Activated T-cell treated with anti-CD3 and anti-CD28 coated beads, Interleukin-2, amount 50 U/mL, for 24 hours (primary cell): ENCODE measurements at regions not wholly inside any gene's neighbourhood (a gene's known extent, or its start where the extent isn't known, plus 50 kb on each side); places are given as distances from the start of the nearest gene placed in this dataset.

Experiments used
- DNase-seq: peaks from one replicate; pipeline ENCODE4 v3.0.0-alpha.2; 2020
- H3K27ac Mint-ChIP-seq: 2 replicates; pipeline ENCODE4 v1.8.0; 2020; ENCODE audit warnings: mild to moderate bottlenecking, mixed read lengths
- H3K27me3 Mint-ChIP-seq: 2 replicates; pipeline ENCODE4 v1.8.0; 2020; ENCODE audit warnings: mixed read lengths
- H3K36me3 Mint-ChIP-seq: 2 replicates; pipeline ENCODE4 v1.8.0; 2020; ENCODE audit warnings: low read depth, mixed read lengths
- H3K4me1 Mint-ChIP-seq: 2 replicates; pipeline ENCODE4 v1.8.0; 2020; ENCODE audit warnings: low read depth, mixed read lengths
- H3K4me3 Mint-ChIP-seq: 2 replicates; pipeline ENCODE4 v1.8.0; 2020; ENCODE audit warnings: mild to moderate bottlenecking, moderate library complexity, mixed read lengths
- H3K9me3 Mint-ChIP-seq: 2 replicates; pipeline ENCODE4 v1.8.0; 2020; ENCODE audit warnings: mixed read lengths

- no peak overlapping the region for H3K27ac Mint-ChIP-seq
- H3K4me1 Mint-ChIP-seq = peaks cover 17% of the 10 kb centered on the region
- no peaks in the 10 kb centered on the region for H3K36me3 Mint-ChIP-seq
- H3K9me3 Mint-ChIP-seq = no peaks in the 10 kb centered on the region
- DNase-seq = no peak
- no peak overlapping the region for H3K4me3 Mint-ChIP-seq
- H3K27me3 Mint-ChIP-seq = peaks cover 19% of the 10 kb centered on the region
Measured at GRCh38 chr1:94334764-94335163, 83.4 kb upstream of the ABCD3 start.

GRCh38 chr1:94332952-94333351 is 85.2 kb upstream of the ABCD3 start:
- H3K9me3 Mint-ChIP-seq = no peaks in the 10 kb centered on the region
- H3K27ac Mint-ChIP-seq = no peak overlapping the region
- DNase-seq = no peak

GRCh38 chr1:94332516-94332915 is 85.7 kb upstream of the ABCD3 start:
- Mint-ChIP-seq H3K27me3 (peaks cover 33% of the 10 kb centered on the region), H3K27ac (no peak overlapping the region), H3K36me3 (no peaks in the 10 kb centered on the region), H3K9me3 (no peaks in the 10 kb centered on the region), H3K4me1 (peaks cover 17% of the 10 kb centered on the region), H3K4me3 (no peak overlapping the region)
- no peak for DNase-seq

More at GRCh38 chr1:94332952-94333351, 85.2 kb upstream of the ABCD3 start:
- peaks cover 16% of the 10 kb centered on the region for H3K4me1 Mint-ChIP-seq
- peaks cover 30% of the 10 kb centered on the region for H3K27me3 Mint-ChIP-seq
- no peaks in the 10 kb centered on the region for H3K36me3 Mint-ChIP-seq
- no peak overlapping the region for H3K4me3 Mint-ChIP-seq

GRCh38 chr1:94329986-94330385 is 88.2 kb upstream of the ABCD3 start:
- Mint-ChIP-seq H3K4me1 (peaks cover 12% of the 10 kb centered on the region), H3K27ac (no peak overlapping the region), H3K36me3 (no peaks in the 10 kb centered on the region), H3K9me3 (no peaks in the 10 kb centered on the region), H3K4me3 (no peak overlapping the region), H3K27me3 (peaks cover 53% of the 10 kb centered on the region)
- no peak for DNase-seq

GRCh38 chr1:94329276-94329675 is 88.9 kb upstream of the ABCD3 start:
- H3K36me3 Mint-ChIP-seq = no peaks in the 10 kb centered on the region
- DNase-seq = no peak
- H3K4me3 Mint-ChIP-seq = no peak overlapping the region
- no peaks in the 10 kb centered on the region for H3K9me3 Mint-ChIP-seq
- H3K27ac Mint-ChIP-seq = no peak overlapping the region
- H3K27me3 Mint-ChIP-seq = peaks cover 54% of the 10 kb centered on the region
- peaks cover 9% of the 10 kb centered on the region for H3K4me1 Mint-ChIP-seq

- Mint-ChIP-seq H3K9me3 (no peaks in the 10 kb centered on the region), H3K4me1 (peaks cover 9% of the 10 kb centered on the region), H3K27me3 (peaks cover 60% of the 10 kb centered on the region), H3K4me3 (no peak overlapping the region), H3K27ac (no peak overlapping the region), H3K36me3 (no peaks in the 10 kb centered on the region)
- DNase-seq = no peak
Measured at GRCh38 chr1:94327001-94327690, 89.8 kb upstream of the ARHGAP29 start.

- H3K27ac Mint-ChIP-seq = no peak overlapping the region
- H3K4me1 Mint-ChIP-seq = peaks cover 9% of the 10 kb centered on the region
- H3K9me3 Mint-ChIP-seq = no peaks in the 10 kb centered on the region
- H3K36me3 Mint-ChIP-seq = no peaks in the 10 kb centered on the region
- no peak overlapping the region for H3K4me3 Mint-ChIP-seq
- H3K27me3 Mint-ChIP-seq = peaks cover 57% of the 10 kb centered on the region
- DNase-seq = no peak
Measured at GRCh38 chr1:94326329-94326728, 88.9 kb upstream of the ARHGAP29 start.

- no peaks in the 10 kb centered on the region for H3K36me3 Mint-ChIP-seq
- H3K9me3 Mint-ChIP-seq = no peaks in the 10 kb centered on the region
- peaks cover 58% of the 10 kb centered on the region for H3K27me3 Mint-ChIP-seq
- peaks cover 9% of the 10 kb centered on the region for H3K4me1 Mint-ChIP-seq
- H3K27ac Mint-ChIP-seq = no peak overlapping the region
- no peak overlapping the region for H3K4me3 Mint-ChIP-seq
- no peak for DNase-seq
Measured at GRCh38 chr1:94325377-94326302, 88.3 kb upstream of the ARHGAP29 start.

- Mint-ChIP-seq H3K4me1 (peaks cover 5% of the 10 kb centered on the region), H3K27me3 (peaks cover 51% of the 10 kb centered on the region), H3K27ac (no peak overlapping the region), H3K36me3 (no peaks in the 10 kb centered on the region), H3K9me3 (no peaks in the 10 kb centered on the region), H3K4me3 (no peak overlapping the region)
- no peak for DNase-seq
Measured at GRCh38 chr1:94324178-94324544, 86.8 kb upstream of the ARHGAP29 start.

GRCh38 chr1:94323311-94324177 is 86.2 kb upstream of the ARHGAP29 start:
- DNase-seq = no peak
- Mint-ChIP-seq H3K4me1 (peaks cover 5% of the 10 kb centered on the region), H3K4me3 (no peak overlapping the region), H3K27me3 (peaks cover 46% of the 10 kb centered on the region), H3K36me3 (no peaks in the 10 kb centered on the region), H3K27ac (no peak overlapping the region), H3K9me3 (no peaks in the 10 kb centered on the region)

GRCh38 chr1:94322696-94323095 is 85.3 kb upstream of the ARHGAP29 start:
- peaks cover 39% of the 10 kb centered on the region for H3K27me3 Mint-ChIP-seq
- H3K4me3 Mint-ChIP-seq = no peak overlapping the region
- peaks cover 5% of the 10 kb centered on the region for H3K4me1 Mint-ChIP-seq
- no peak overlapping the region for H3K27ac Mint-ChIP-seq
- no peak for DNase-seq
- H3K9me3 Mint-ChIP-seq = no peaks in the 10 kb centered on the region
- no peaks in the 10 kb centered on the region for H3K36me3 Mint-ChIP-seq

GRCh38 chr1:94321662-94322061 is 84.3 kb upstream of the ARHGAP29 start:
- DNase-seq = no peak
- no peaks in the 10 kb centered on the region for H3K9me3 Mint-ChIP-seq
- H3K27ac Mint-ChIP-seq = no peak overlapping the region
- no peaks in the 10 kb centered on the region for H3K36me3 Mint-ChIP-seq
- H3K27me3 Mint-ChIP-seq = peaks cover 29% of the 10 kb centered on the region
- H3K4me3 Mint-ChIP-seq = no peak overlapping the region
- no peaks in the 10 kb centered on the region for H3K4me1 Mint-ChIP-seq

GRCh38 chr1:94319319-94320102 is 82.1 kb upstream of the ARHGAP29 start:
- no peaks in the 10 kb centered on the region for H3K9me3 Mint-ChIP-seq
- no peaks in the 10 kb centered on the region for H3K36me3 Mint-ChIP-seq
- H3K27ac Mint-ChIP-seq = no peak overlapping the region
- no peaks in the 10 kb centered on the region for H3K4me1 Mint-ChIP-seq
- DNase-seq = no peak
- no peak overlapping the region for H3K4me3 Mint-ChIP-seq
- H3K27me3 Mint-ChIP-seq = peaks cover 15% of the 10 kb centered on the region

GRCh38 chr1:94318505-94319030 is 81.2 kb upstream of the ARHGAP29 start:
- H3K9me3 Mint-ChIP-seq = no peaks in the 10 kb centered on the region
- H3K4me1 Mint-ChIP-seq = no peaks in the 10 kb centered on the region
- no peak for DNase-seq
- no peak overlapping the region for H3K27ac Mint-ChIP-seq
- H3K27me3 Mint-ChIP-seq = peaks cover 12% of the 10 kb centered on the region
- H3K4me3 Mint-ChIP-seq = no peak overlapping the region
- H3K36me3 Mint-ChIP-seq = no peaks in the 10 kb centered on the region
